ENCODE measurements at regions not wholly inside any gene's neighbourhood (a gene's known extent, or its start where the extent isn't known, plus 50 kb on each side); places are given as distances from the start of the nearest gene placed in this dataset.

- no peak overlapping the region for H3K4me2 ChIP-seq (ENCODE audit: low read depth, low read length, poor library complexity, severe bottlenecking)
- no peak overlapping the region for H2AFZ ChIP-seq (ENCODE audit: low read length)
- H3K9ac ChIP-seq (ENCODE audit: low read length): no peak overlapping the region
- H3K27me3 ChIP-seq (ENCODE audit: low read length): no peaks in the 10 kb centered on the region
- no peaks in the 10 kb centered on the region for H3K9me2 ChIP-seq (replicated peaks; ENCODE audit: insufficient read depth, low read length)
- no peak overlapping the region for H3K27ac ChIP-seq (ENCODE audit: low read length)
- DNase-seq: no peak
- H3K79me2 ChIP-seq (ENCODE audit: low read length): no peaks in the 10 kb centered on the region
- no peaks in the 10 kb centered on the region for H3K4me1 ChIP-seq (ENCODE audit: low read length)
- no peaks in the 10 kb centered on the region for H4K20me1 ChIP-seq (ENCODE audit: insufficient read depth, low read depth, low read length)
- no peaks in the 10 kb centered on the region; the same call in none of the 2 replicates for H3K9me3 ChIP-seq (ENCODE audit: low read length)
- no peak overlapping the region for H3K4me3 ChIP-seq (ENCODE audit: low read length)
- H3K36me3 ChIP-seq (ENCODE audit: insufficient read depth, low read length): no peaks in the 10 kb centered on the region
Observed at GRCh38 chr12:73301530-73301929, 1029.4 kb downstream of the TRHDE start.

GRCh38 chr12:73307260-73307659, 1035.1 kb downstream of the TRHDE start:
- Histone ChIP-seq H3K4me2 (ENCODE audit: low read depth, low read length, poor library complexity, severe bottlenecking) (no peak overlapping the region), H3K27ac (ENCODE audit: low read length) (no peak overlapping the region), H2AFZ (ENCODE audit: low read length) (no peak overlapping the region), H3K9me2 (replicated peaks; ENCODE audit: insufficient read depth, low read length) (no peaks in the 10 kb centered on the region), H4K20me1 (ENCODE audit: insufficient read depth, low read depth, low read length) (no peaks in the 10 kb centered on the region), H3K36me3 (ENCODE audit: insufficient read depth, low read length) (no peaks in the 10 kb centered on the region), H3K79me2 (ENCODE audit: low read length) (no peaks in the 10 kb centered on the region), H3K9ac (ENCODE audit: low read length) (no peak overlapping the region), H3K27me3 (ENCODE audit: low read length) (no peaks in the 10 kb centered on the region), H3K4me3 (ENCODE audit: low read length) (no peak overlapping the region), H3K9me3 (ENCODE audit: low read length) (peaks cover 6% of the 10 kb centered on the region), H3K4me1 (ENCODE audit: low read length) (no peaks in the 10 kb centered on the region)
- no peak for DNase-seq

GRCh38 chr12:73308079-73308478, 1035.9 kb downstream of the TRHDE start:
- H3K36me3 ChIP-seq (ENCODE audit: insufficient read depth, low read length): no peaks in the 10 kb centered on the region
- no peaks in the 10 kb centered on the region for H3K79me2 ChIP-seq (ENCODE audit: low read length)
- no peak overlapping the region for H3K9ac ChIP-seq (ENCODE audit: low read length)
- H3K4me2 ChIP-seq (ENCODE audit: low read depth, low read length, poor library complexity, severe bottlenecking): no peak overlapping the region
- no peak for DNase-seq
- peaks cover 10% of the 10 kb centered on the region for H3K9me3 ChIP-seq (ENCODE audit: low read length)
- no peak overlapping the region for H3K27ac ChIP-seq (ENCODE audit: low read length)
- H4K20me1 ChIP-seq (ENCODE audit: insufficient read depth, low read depth, low read length): no peaks in the 10 kb centered on the region
- H3K27me3 ChIP-seq (ENCODE audit: low read length): no peaks in the 10 kb centered on the region
- no peaks in the 10 kb centered on the region for H3K4me1 ChIP-seq (ENCODE audit: low read length)
- no peaks in the 10 kb centered on the region for H3K9me2 ChIP-seq (replicated peaks; ENCODE audit: insufficient read depth, low read length)
- no peak overlapping the region for H2AFZ ChIP-seq (ENCODE audit: low read length)
- H3K4me3 ChIP-seq (ENCODE audit: low read length): no peak overlapping the region

- H3K27me3 ChIP-seq (ENCODE audit: low read length): no peaks in the 10 kb centered on the region
- DNase-seq: no peak
- H3K4me3 ChIP-seq (ENCODE audit: low read length): no peak overlapping the region
- no peaks in the 10 kb centered on the region for H3K9me2 ChIP-seq (replicated peaks; ENCODE audit: insufficient read depth, low read length)
- no peaks in the 10 kb centered on the region for H4K20me1 ChIP-seq (ENCODE audit: insufficient read depth, low read depth, low read length)
- H3K4me2 ChIP-seq (ENCODE audit: low read depth, low read length, poor library complexity, severe bottlenecking): no peak overlapping the region
- no peaks in the 10 kb centered on the region for H3K4me1 ChIP-seq (ENCODE audit: low read length)
- peaks cover 17% of the 10 kb centered on the region for H3K9me3 ChIP-seq (ENCODE audit: low read length)
- H3K9ac ChIP-seq (ENCODE audit: low read length): no peak overlapping the region
- H3K27ac ChIP-seq (ENCODE audit: low read length): no peak overlapping the region
- no peak overlapping the region for H2AFZ ChIP-seq (ENCODE audit: low read length)
- no peaks in the 10 kb centered on the region for H3K79me2 ChIP-seq (ENCODE audit: low read length)
- H3K36me3 ChIP-seq (ENCODE audit: insufficient read depth, low read length): no peaks in the 10 kb centered on the region
Observed at GRCh38 chr12:73308747-73309146, 1036.6 kb downstream of the TRHDE start.

- Histone ChIP-seq H3K9me2 (replicated peaks; ENCODE audit: insufficient read depth, low read length) (no peaks in the 10 kb centered on the region), H3K4me2 (ENCODE audit: low read depth, low read length, poor library complexity, severe bottlenecking) (no peak overlapping the region), H3K4me3 (ENCODE audit: low read length) (no peak overlapping the region), H4K20me1 (ENCODE audit: insufficient read depth, low read depth, low read length) (no peaks in the 10 kb centered on the region), H2AFZ (ENCODE audit: low read length) (no peak overlapping the region), H3K27me3 (ENCODE audit: low read length) (no peaks in the 10 kb centered on the region), H3K27ac (ENCODE audit: low read length) (no peak overlapping the region), H3K9me3 (ENCODE audit: low read length) (peaks cover 25% of the 10 kb centered on the region; the same call in 1 of the 2 replicates), H3K36me3 (ENCODE audit: insufficient read depth, low read length) (no peaks in the 10 kb centered on the region), H3K4me1 (ENCODE audit: low read length) (no peaks in the 10 kb centered on the region), H3K79me2 (ENCODE audit: low read length) (no peaks in the 10 kb centered on the region), H3K9ac (ENCODE audit: low read length) (no peak overlapping the region)
- DNase-seq: no peak
Observed at GRCh38 chr12:73321319-73321718, 1049.1 kb downstream of the TRHDE start.

DNA sequence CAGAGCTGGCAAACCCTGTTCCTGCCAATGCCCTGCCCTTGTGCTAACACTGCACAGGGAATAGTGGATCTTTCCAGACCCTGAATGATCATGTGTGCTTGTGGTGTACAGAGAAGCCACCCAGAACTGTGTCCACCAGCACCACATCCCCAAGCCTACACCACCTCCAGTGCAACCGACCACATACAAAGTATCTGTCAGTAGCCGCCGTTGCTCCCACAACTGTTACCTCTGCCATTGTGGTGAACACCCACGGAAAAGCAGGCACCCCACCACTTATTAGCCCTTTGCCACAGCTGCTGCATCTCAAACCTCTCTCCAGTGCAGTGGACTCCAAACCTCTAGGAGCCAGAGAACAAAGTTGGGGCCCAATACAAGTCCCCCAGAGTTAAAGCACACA, 1049.6 kb downstream of the TRHDE start:
- Histone ChIP-seq H3K4me3 (ENCODE audit: low read length) (no peak overlapping the region), H3K9me2 (replicated peaks; ENCODE audit: insufficient read depth, low read length) (no peaks in the 10 kb centered on the region), H3K4me1 (ENCODE audit: low read length) (no peaks in the 10 kb centered on the region), H2AFZ (ENCODE audit: low read length) (no peak overlapping the region), H3K27me3 (ENCODE audit: low read length) (no peaks in the 10 kb centered on the region), H3K36me3 (ENCODE audit: insufficient read depth, low read length) (no peaks in the 10 kb centered on the region), H4K20me1 (ENCODE audit: insufficient read depth, low read depth, low read length) (no peaks in the 10 kb centered on the region), H3K9me3 (ENCODE audit: low read length) (peaks cover 24% of the 10 kb centered on the region; the same call in 1 of the 2 replicates), H3K9ac (ENCODE audit: low read length) (no peak overlapping the region), H3K4me2 (ENCODE audit: low read depth, low read length, poor library complexity, severe bottlenecking) (no peak overlapping the region), H3K27ac (ENCODE audit: low read length) (no peak overlapping the region), H3K79me2 (ENCODE audit: low read length) (no peaks in the 10 kb centered on the region)
- DNase-seq: no peak

DNA sequence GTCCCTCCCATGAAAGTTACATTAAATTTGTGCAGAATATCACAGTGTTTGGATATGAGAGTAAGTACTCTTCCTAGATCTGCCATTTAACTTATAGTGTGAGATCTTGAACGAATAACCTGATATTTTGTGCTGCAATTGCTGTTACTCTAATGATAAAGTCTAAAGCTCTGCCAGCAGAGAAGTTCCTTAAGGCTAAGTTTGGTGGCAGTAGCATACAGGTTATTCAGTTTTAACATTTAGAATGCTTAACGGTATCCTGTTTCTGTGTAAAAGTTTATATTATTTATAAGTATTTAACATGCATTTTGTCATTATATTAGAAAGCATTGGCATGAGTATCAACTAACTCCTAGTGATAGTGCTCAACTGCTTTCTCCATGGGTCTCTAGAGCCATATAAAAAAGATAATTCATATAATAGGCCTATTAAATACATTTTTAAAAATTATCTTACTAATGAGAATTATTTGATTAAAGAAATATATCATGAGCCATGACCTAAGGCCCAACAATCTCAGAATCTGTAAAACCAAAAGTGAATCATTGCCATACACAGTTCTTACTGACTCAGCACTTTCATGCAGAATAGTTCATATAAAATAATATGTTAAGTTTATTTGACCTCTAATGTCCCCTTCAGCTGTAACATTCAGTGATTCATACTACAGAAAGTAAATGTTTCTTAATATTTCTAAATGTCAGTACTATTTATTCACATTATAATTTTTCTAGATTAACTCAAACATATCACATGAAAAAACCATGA, 1058.6 kb downstream of the TRHDE start:
- H3K9me2 ChIP-seq (replicated peaks; ENCODE audit: insufficient read depth, low read length): no peaks in the 10 kb centered on the region

DNA sequence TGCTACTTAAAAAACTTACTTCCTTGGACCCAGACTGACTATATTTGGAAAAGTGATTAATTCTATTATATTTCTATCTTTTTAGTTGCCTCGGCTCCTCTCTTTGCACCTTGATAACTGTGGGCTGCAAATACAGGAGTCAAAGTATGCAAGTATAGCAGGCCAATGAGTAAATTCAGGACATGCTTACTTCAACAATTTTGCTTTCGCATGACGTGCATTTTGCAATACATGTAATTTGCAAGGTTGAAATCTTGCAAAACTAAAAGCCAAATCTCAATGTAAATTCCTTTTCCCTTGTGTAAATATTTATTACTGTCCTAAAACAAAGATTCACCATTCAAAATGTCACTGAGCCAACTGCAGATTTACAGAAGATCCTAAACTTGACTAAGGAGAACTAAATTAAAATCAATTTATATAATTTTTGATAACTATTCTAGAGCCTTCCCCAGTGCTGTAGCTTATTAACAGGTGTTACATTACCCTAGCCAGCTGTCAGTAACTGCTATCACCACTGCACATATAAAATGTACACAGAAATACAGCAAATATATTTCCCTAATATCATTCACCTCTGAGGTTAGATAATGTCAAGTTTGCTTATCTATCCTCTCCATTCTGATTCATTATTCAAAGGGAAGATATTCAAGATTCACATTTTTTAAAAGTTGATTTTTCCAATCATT, 1069.5 kb downstream of the TRHDE start:
- Histone ChIP-seq H3K9me2 (replicated peaks; ENCODE audit: insufficient read depth, low read length) (no peaks in the 10 kb centered on the region), H3K4me3 (ENCODE audit: low read length) (no peak overlapping the region), H3K9me3 (ENCODE audit: low read length) (peaks cover 13% of the 10 kb centered on the region; the same call in 1 of the 2 replicates), H3K27ac (ENCODE audit: low read length) (no peak overlapping the region), H4K20me1 (ENCODE audit: insufficient read depth, low read depth, low read length) (no peaks in the 10 kb centered on the region), H3K4me2 (ENCODE audit: low read depth, low read length, poor library complexity, severe bottlenecking) (no peak overlapping the region), H3K4me1 (ENCODE audit: low read length) (no peaks in the 10 kb centered on the region), H3K36me3 (ENCODE audit: insufficient read depth, low read length) (no peaks in the 10 kb centered on the region), H2AFZ (ENCODE audit: low read length) (no peak overlapping the region), H3K79me2 (ENCODE audit: low read length) (no peaks in the 10 kb centered on the region), H3K9ac (ENCODE audit: low read length) (no peak overlapping the region), H3K27me3 (ENCODE audit: low read length) (no peaks in the 10 kb centered on the region)
- DNase-seq: no peak

More for the DNA sequence above, 1058.6 kb downstream of the TRHDE start:
- DNase-seq: no peak
- H3K4me1 ChIP-seq (ENCODE audit: low read length): no peaks in the 10 kb centered on the region
- H3K4me2 ChIP-seq (ENCODE audit: low read depth, low read length, poor library complexity, severe bottlenecking): no peak overlapping the region
- no peak overlapping the region for H3K9ac ChIP-seq (ENCODE audit: low read length)
- H2AFZ ChIP-seq (ENCODE audit: low read length): no peak overlapping the region
- no peaks in the 10 kb centered on the region for H4K20me1 ChIP-seq (ENCODE audit: insufficient read depth, low read depth, low read length)
- H3K27me3 ChIP-seq (ENCODE audit: low read length): no peaks in the 10 kb centered on the region
- no peak overlapping the region for H3K27ac ChIP-seq (ENCODE audit: low read length)
- no peaks in the 10 kb centered on the region for H3K79me2 ChIP-seq (ENCODE audit: low read length)
- peaks cover 4% of the 10 kb centered on the region; the same call in 1 of the 2 replicates for H3K9me3 ChIP-seq (ENCODE audit: low read length)
- H3K36me3 ChIP-seq (ENCODE audit: insufficient read depth, low read length): no peaks in the 10 kb centered on the region
- H3K4me3 ChIP-seq (ENCODE audit: low read length): no peak overlapping the region
